B cell (primary cell): ENCODE measurements at regions not wholly inside any gene's neighbourhood (a gene's known extent, or its start where the extent isn't known, plus 50 kb on each side); places are given as distances from the start of the nearest gene placed in this dataset.

Experiments used
- ATAC-seq: fragments of 200-7000 bp; cut with Tn5 transposase; one replicate; pipeline ENCODE4 v1.10.0; 2021; ENCODE audit warnings: low read depth, mild to moderate bottlenecking, moderate number of reproducible peaks, moderate library complexity
- CTCF ChIA-PET: fragments of 350-600 bp; sonication (Branson Sonifier 250); formaldehyde crosslinking; loops from one replicate; lab custom pipeline; 2021; ENCODE audit warnings: antibody characterized with exemption, inconsistent platforms; lab: Charles Lee
- POLR2A ChIA-PET: fragments of 350-600 bp; sonication (Branson Sonifier 250); formaldehyde crosslinking; loops from one replicate; lab custom pipeline; 2021; ENCODE audit warnings: antibody characterized with exemption; lab: Charles Lee
- DNase-seq: peaks from one replicate; pipeline ENCODE4 v3.0.0; 2013
- H2AFZ ChIP-seq: 2 replicates; pipeline ENCODE4 v1.6.1; 2012; ENCODE audit warnings: mild to moderate bottlenecking, low read depth, low read length; ENCODE audit not compliant: insufficient read depth, poor library complexity, severe bottlenecking
- H3K27ac ChIP-seq, 2 donors: 1 replicate in 1 of 2; 2 replicates in 1 of 2; pipeline ENCODE4 v1.5.1; 2012 to 2013; ENCODE audit warnings: low read length in 2 of 2, mild to moderate bottlenecking in 2 of 2, moderate library complexity in 1 of 2
- H3K27me3 ChIP-seq, 4 experiments: fragments of 200-600 bp in 1 of 4; sonication (generic) in 1 of 4; replicated peaks in 1 of 4; 1 replicate in 2 of 4; 2 replicates in 2 of 4; pipeline versions ENCODE4 v1.6.1 to v1.7.0; 2013 to 2016; ENCODE audit warnings: low read length in 3 of 4, mild to moderate bottlenecking in 2 of 4, mixed read lengths in 1 of 4, moderate library complexity in 1 of 4; ENCODE audit not compliant: insufficient read depth in 4 of 4, control insufficient read depth in 3 of 4; ENCODE audit errors: control extremely low read depth in 1 of 4
- H3K36me3 ChIP-seq, 2 experiments: replicated peaks in 1 of 2; 1 replicate in 1 of 2; 2 replicates in 1 of 2; pipeline versions ENCODE4 v1.6.1 to v1.7.1; 2013; ENCODE audit warnings: low read length in 1 of 2; ENCODE audit not compliant: insufficient read depth in 2 of 2, control insufficient read depth in 1 of 2; ENCODE audit errors: control extremely low read depth in 1 of 2, extremely low read depth in 1 of 2
- H3K4me1 ChIP-seq, 2 donors: fragments of 200-600 bp in 1 of 2; sonication (generic) in 1 of 2; 1 replicate in 1 of 2; 2 replicates in 1 of 2; pipeline versions ENCODE4 v1.5.1 to v1.6.1; 2013 to 2017; ENCODE audit warnings: low read length in 2 of 2; ENCODE audit not compliant: control insufficient read depth in 2 of 2, insufficient read depth in 2 of 2
- H3K4me2 ChIP-seq: replicated peaks from 2 replicates; pipeline ENCODE3; 2012; ENCODE audit warnings: mild to moderate bottlenecking, low read depth, low read length; ENCODE audit not compliant: poor library complexity, severe bottlenecking
- H3K4me3 ChIP-seq, 5 experiments: fragments of 200-600 bp in 1 of 5; sonication (generic) in 1 of 5; 1 replicate in 3 of 5; 2 replicates in 2 of 5; pipeline versions ENCODE4 v1.5.1 to v1.7.0; 2011 to 2016; ENCODE audit warnings: low read length in 4 of 5, mild to moderate bottlenecking in 4 of 5, low read depth in 2 of 5, control low read depth in 1 of 5, moderate library complexity in 1 of 5; ENCODE audit not compliant: insufficient read depth in 1 of 5; ENCODE audit errors: control extremely low read depth in 1 of 5, extremely low read depth in 1 of 5
- H3K79me2 ChIP-seq: fragments of 200-600 bp; sonication (generic); one replicate; pipeline ENCODE4 v1.6.0; 2016; ENCODE audit warnings: low read length; ENCODE audit not compliant: control insufficient read depth, insufficient read depth
- H3K9ac ChIP-seq: fragments of 200-600 bp; sonication (generic); 2 replicates; pipeline ENCODE4 v1.6.1; 2017; ENCODE audit warnings: mild to moderate bottlenecking, low read length, moderate library complexity
- H3K9me3 ChIP-seq, 3 donors: one replicate each; pipeline versions ENCODE4 v1.6.1 to v1.7.1; 2013; ENCODE audit warnings: low read length in 2 of 3; ENCODE audit not compliant: control insufficient read depth in 2 of 3, insufficient read depth in 1 of 3; ENCODE audit errors: control extremely low read depth in 1 of 3
- H4K20me1 ChIP-seq: 2 replicates; pipeline ENCODE4 v1.6.0; 2012; ENCODE audit warnings: mild to moderate bottlenecking, low read length; ENCODE audit not compliant: insufficient read depth, control insufficient read depth, poor library complexity, severe bottlenecking
- H3K27ac Mint-ChIP-seq: one replicate; pipeline ENCODE4 v1.8.0; 2021; ENCODE audit warnings: mixed read lengths
- H3K27me3 Mint-ChIP-seq: one replicate; pipeline ENCODE4 v1.8.0; 2021; ENCODE audit warnings: mixed read lengths
- H3K4me1 Mint-ChIP-seq: one replicate; pipeline ENCODE4 v1.8.0; 2021; ENCODE audit warnings: mixed read lengths
- H3K4me3 Mint-ChIP-seq: one replicate; pipeline ENCODE4 v1.8.0; 2021; ENCODE audit warnings: mixed read lengths
- H3K9me3 Mint-ChIP-seq: one replicate; pipeline ENCODE4 v1.8.0; 2022; ENCODE audit warnings: mixed read lengths; ENCODE audit not compliant: insufficient read depth
- CTCF ChIP-seq: fragments of 200-600 bp; IDR thresholded peaks from one replicate; pipeline ENCODE4 v1.8.0; 2022; ENCODE audit warnings: antibody characterized with exemption, mild to moderate bottlenecking
- EZH2 ChIP-seq: IDR thresholded peaks from 2 replicates; pipeline ENCODE4 v1.6.1; 2012; ENCODE audit warnings: borderline replicate concordance, low read depth, mild to moderate bottlenecking, moderate library complexity, low read length; ENCODE audit not compliant: insufficient read depth, poor library complexity, severe bottlenecking
- WGBS: methylation state at CpG from one replicate; pipeline ENCODE4 v1.1.5; 2013; ENCODE audit warnings: missing lambda C conversion rate; ENCODE audit not compliant: insufficient coverage; 5-methylcytosine and 5-hydroxymethylcytosine counted together
- intact Hi-C: fragments of 100-400 bp; cut with micrococcal nuclease; formaldehyde crosslinking; loops from one replicate; pipeline ENCODE4 v1.10.0; 2022

- Mint-ChIP-seq H3K4me1 (peaks cover 29% of the 10 kb centered on the region), H3K27me3 (no peaks in the 10 kb centered on the region), H3K9me3 (peaks cover 3% of the 10 kb centered on the region), H3K27ac (no peak overlapping the region), H3K4me3 (no peak overlapping the region)
- H3K27ac ChIP-seq: no peak overlapping the region
- DNase-seq: no peak
- H3K4me2 ChIP-seq: no peak overlapping the region
- ChIA-PET POLR2A (no interaction called here), CTCF (interaction anchor here (1.6 kb wide), 1 partner anchor 227 kb away, joined by 6 read pairs; no protein-coding TSS in a partner anchor)
- intact Hi-C loops: no loop called here
- no peaks in the 10 kb centered on the region for H3K79me2 ChIP-seq
- peaks cover 18 to 26% of the 10 kb centered on the region in 2 donors for H3K4me1 ChIP-seq
- no peak overlapping the region for H3K9ac ChIP-seq
- no CpG with 5 or more reads among the region's 2 CpGs for WGBS
- no peak for TF ChIP-seq EZH2
- no peak for TF ChIP-seq CTCF
- no peak overlapping the region for H2AFZ ChIP-seq
- no peak for ATAC-seq
- no peaks in the 10 kb centered on the region for H3K36me3 ChIP-seq
- H3K9me3 ChIP-seq: no peaks in the 10 kb centered on the region
- no peak overlapping the region for H3K4me3 ChIP-seq
- no peaks in the 10 kb centered on the region for H3K27me3 ChIP-seq
- no peaks in the 10 kb centered on the region for H4K20me1 ChIP-seq
Observed at GRCh38 chr6:137303441-137303840, 84.3 kb upstream of the IFNGR1 start.

- intact Hi-C loops: no loop called here
- no peak overlapping the region for H3K27ac ChIP-seq
- Mint-ChIP-seq H3K27ac (no peak overlapping the region), H3K4me3 (no peak overlapping the region), H3K27me3 (no peaks in the 10 kb centered on the region), H3K4me1 (peaks cover 3% of the 10 kb centered on the region), H3K9me3 (peaks cover 2% of the 10 kb centered on the region)
- 100% methylated on average over 1 of the region's 3 CpGs for WGBS
- H2AFZ ChIP-seq: no peak overlapping the region
- no peak for ATAC-seq
- no peaks in the 10 kb centered on the region for H4K20me1 ChIP-seq
- DNase-seq: no peak
- H3K36me3 ChIP-seq: no peaks in the 10 kb centered on the region
- H3K9ac ChIP-seq: no peak overlapping the region
- H3K4me3 ChIP-seq: no peak overlapping the region
- H3K4me1 ChIP-seq: no peaks in the 10 kb centered on the region
- TF ChIP-seq CTCF (no peak), EZH2 (no peak)
- H3K27me3 ChIP-seq: no peaks in the 10 kb centered on the region
- no peaks in the 10 kb centered on the region for H3K79me2 ChIP-seq
- ChIA-PET POLR2A (no interaction called here), CTCF (interaction anchor here (1.1 to 1.3 kb wide), 2 partner anchors 26 to 28 kb away, joined by 3 read pairs; no protein-coding TSS in a partner anchor)
- no peaks in the 10 kb centered on the region for H3K9me3 ChIP-seq
- no peak overlapping the region for H3K4me2 ChIP-seq
Observed at GRCh38 chr6:137299681-137300080, 80.5 kb upstream of the IFNGR1 start.
